Mesothelial cell of epicardium (in vitro differentiated cells): ENCODE measurements at regions not wholly inside any gene's neighbourhood (a gene's known extent, or its start where the extent isn't known, plus 50 kb on each side); places are given as distances from the start of the nearest gene placed in this dataset.

Source experiments
- DNase-seq, 2 experiments: peaks; one replicate each; pipeline ENCODE4 v3.0.0; 2021; ENCODE audit warnings: low spot score in 2 of 2; ENCODE audit not compliant: unreplicated experiment in 2 of 2
- H3K27ac Mint-ChIP-seq: 2 replicates; pipeline ENCODE4 v1.8.0; 2021; ENCODE audit warnings: mixed read lengths
- H3K27me3 Mint-ChIP-seq: 2 replicates; pipeline ENCODE4 v1.8.0; 2021; ENCODE audit warnings: low read depth, mixed read lengths
- H3K36me3 Mint-ChIP-seq: 2 replicates; pipeline ENCODE4 v1.8.0; 2021; ENCODE audit warnings: mixed read lengths
- H3K4me1 Mint-ChIP-seq: 2 replicates; pipeline ENCODE4 v1.8.0; 2021; ENCODE audit warnings: mixed read lengths
- H3K4me3 Mint-ChIP-seq: 2 replicates; pipeline ENCODE4 v1.8.0; 2021; ENCODE audit warnings: mild to moderate bottlenecking, moderate library complexity, mixed read lengths
- H3K9me3 Mint-ChIP-seq: 2 replicates; pipeline ENCODE4 v1.8.0; 2021; ENCODE audit warnings: mixed read lengths
- TF ChIP-seq, protein P1 (sequence below): fragments of 200-600 bp; sonication (generic); IDR thresholded peaks from one replicate; pipeline ENCODE4 v1.5.0; 2021; ENCODE audit warnings: antibody characterized with exemption; ENCODE audit not compliant: unreplicated experiment

DNA sequence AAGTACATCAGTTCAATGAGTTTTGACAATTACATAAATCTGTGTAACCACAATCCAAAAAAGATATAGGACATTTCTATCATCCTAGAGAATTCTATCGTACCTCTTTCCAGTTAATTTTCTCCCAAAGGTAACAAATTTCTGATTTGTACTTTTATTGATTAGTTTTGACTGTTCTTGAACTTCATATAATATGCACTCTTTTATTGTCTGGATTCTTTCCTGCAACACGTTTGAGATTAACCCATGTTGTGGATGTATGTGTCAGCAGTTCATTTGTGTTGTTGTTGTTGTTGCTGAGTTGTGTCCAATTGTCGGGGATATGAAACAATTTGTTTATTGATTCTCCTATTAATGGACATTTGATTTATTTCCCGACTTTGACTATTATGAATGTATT, 145.9 kb upstream of the WDR11 start:
- TF ChIP-seq, protein P1, sequence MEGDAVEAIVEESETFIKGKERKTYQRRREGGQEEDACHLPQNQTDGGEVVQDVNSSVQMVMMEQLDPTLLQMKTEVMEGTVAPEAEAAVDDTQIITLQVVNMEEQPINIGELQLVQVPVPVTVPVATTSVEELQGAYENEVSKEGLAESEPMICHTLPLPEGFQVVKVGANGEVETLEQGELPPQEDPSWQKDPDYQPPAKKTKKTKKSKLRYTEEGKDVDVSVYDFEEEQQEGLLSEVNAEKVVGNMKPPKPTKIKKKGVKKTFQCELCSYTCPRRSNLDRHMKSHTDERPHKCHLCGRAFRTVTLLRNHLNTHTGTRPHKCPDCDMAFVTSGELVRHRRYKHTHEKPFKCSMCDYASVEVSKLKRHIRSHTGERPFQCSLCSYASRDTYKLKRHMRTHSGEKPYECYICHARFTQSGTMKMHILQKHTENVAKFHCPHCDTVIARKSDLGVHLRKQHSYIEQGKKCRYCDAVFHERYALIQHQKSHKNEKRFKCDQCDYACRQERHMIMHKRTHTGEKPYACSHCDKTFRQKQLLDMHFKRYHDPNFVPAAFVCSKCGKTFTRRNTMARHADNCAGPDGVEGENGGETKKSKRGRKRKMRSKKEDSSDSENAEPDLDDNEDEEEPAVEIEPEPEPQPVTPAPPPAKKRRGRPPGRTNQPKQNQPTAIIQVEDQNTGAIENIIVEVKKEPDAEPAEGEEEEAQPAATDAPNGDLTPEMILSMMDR = no peak
- Mint-ChIP-seq H3K27me3 (peaks cover 24% of the 10 kb centered on the region), H3K9me3 (no peaks in the 10 kb centered on the region), H3K27ac (no peak overlapping the region), H3K4me1 (no peaks in the 10 kb centered on the region), H3K4me3 (no peak overlapping the region), H3K36me3 (no peaks in the 10 kb centered on the region)
- DNase-seq = no peak

DNA sequence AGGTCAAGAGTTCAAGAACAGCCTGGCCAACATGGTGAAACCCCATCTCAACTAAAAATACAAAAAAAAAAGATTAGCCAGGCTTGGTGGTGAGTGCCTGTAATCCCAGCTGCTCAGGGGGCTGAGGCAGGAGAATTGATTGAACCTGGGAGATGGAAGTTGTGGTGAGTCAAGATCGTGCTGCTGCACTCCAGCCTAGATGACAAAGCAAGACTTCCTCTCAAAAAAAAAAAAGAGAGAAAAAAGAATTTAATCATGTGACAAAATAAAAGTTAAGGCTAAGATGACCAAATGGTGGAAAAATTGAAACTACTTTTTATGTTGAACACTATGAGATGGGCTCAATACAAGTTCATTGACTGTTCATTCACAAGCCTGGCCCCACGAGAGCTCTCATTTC, 141.1 kb upstream of the WDR11 start:
- no peak overlapping the region for H3K4me3 Mint-ChIP-seq
- no peak for DNase-seq
- TF ChIP-seq, protein P1 = no peak
- H3K4me1 Mint-ChIP-seq = no peaks in the 10 kb centered on the region
- no peaks in the 10 kb centered on the region for H3K9me3 Mint-ChIP-seq
- H3K27ac Mint-ChIP-seq = no peak overlapping the region
- H3K36me3 Mint-ChIP-seq = no peaks in the 10 kb centered on the region
- H3K27me3 Mint-ChIP-seq = peaks cover 27% of the 10 kb centered on the region

DNA sequence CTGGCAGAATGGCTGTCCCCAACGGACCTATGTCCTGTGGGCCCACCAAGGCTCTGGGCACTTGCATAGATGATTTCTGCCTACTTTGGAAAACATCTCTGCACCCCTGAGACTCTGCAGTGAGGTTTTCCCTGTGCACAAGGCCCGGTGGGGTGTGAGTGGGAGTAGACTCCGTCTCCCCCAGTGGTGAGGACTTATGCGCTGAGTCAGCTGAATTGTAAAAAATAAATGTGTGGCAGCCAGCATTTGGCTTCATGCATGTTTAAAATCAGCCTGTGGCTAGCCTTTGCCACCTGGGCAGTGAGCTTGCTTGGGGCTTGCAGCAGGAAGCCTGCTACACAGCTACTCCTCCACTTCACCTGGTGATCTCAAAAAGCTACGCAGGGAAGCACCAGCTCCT, 139.3 kb upstream of the WDR11 start:
- H3K9me3 Mint-ChIP-seq = no peaks in the 10 kb centered on the region
- H3K4me1 Mint-ChIP-seq = no peaks in the 10 kb centered on the region
- no peak for DNase-seq

DNA sequence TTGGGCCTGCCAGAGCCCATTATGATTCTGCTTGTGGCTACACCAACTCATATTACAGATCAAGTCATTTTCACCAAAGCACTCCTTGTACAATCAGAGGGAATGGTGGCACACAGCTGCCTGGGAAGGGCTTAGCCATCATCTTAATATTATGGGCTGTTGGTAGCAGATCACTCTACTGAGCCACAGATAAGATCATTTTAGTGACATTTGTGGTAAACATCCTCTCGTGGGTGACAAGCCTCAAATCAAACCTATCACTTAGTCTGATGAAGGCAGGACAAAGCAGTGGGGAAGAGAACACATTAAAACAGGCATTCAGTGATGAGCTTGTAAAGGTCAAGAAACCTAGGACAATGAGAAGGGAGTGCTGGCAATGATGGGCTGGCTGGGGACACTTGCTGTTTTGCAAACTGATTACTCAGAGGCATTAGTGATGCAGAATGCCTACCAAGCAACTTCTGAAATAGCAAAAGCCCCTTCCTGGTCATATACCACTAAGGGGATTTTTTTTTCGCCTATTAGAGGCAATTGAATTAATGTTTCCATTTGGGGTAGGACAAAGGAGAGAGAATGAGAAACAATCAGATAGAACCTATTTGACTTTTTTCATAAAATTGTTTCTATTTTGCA, 137.5 kb upstream of the WDR11 start:
- H3K36me3 Mint-ChIP-seq = no peaks in the 10 kb centered on the region

More for the DNA sequence above, 139.3 kb upstream of the WDR11 start:
- TF ChIP-seq, protein P1 = no peak
- Mint-ChIP-seq H3K36me3 (no peaks in the 10 kb centered on the region), H3K27ac (no peak overlapping the region), H3K4me3 (no peak overlapping the region), H3K27me3 (peaks cover 27% of the 10 kb centered on the region)

DNA sequence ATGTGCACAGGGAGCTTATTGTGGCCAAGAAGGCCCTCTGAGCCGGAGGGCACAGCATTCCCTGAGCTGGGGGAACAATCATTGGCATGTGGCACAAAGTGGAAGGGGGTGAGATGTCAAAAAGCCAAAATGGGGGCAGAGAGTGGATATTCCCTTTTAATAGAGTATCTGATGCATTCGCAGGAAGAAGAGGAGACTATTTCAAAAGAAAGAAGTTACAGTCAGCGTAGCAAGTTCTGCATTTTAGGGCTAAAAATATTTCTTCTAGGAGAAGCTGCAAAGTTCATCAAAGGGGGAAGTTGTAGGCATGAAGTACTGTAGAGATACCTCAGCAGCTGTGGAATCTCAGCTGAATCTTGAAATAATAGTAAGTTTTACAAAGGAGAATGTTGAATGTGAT, 136.0 kb upstream of the WDR11 start:
- peaks cover 19% of the 10 kb centered on the region for H3K27me3 Mint-ChIP-seq
- H3K9me3 Mint-ChIP-seq = peaks cover 4% of the 10 kb centered on the region
- TF ChIP-seq, protein P1 = no peak
- H3K4me1 Mint-ChIP-seq = no peaks in the 10 kb centered on the region
- H3K27ac Mint-ChIP-seq = no peak overlapping the region
- no peak overlapping the region for H3K4me3 Mint-ChIP-seq
- H3K36me3 Mint-ChIP-seq = no peaks in the 10 kb centered on the region
- DNase-seq = no peak

More for the DNA sequence above, 137.5 kb upstream of the WDR11 start:
- TF ChIP-seq, protein P1 = no peak
- Mint-ChIP-seq H3K9me3 (peaks cover 4% of the 10 kb centered on the region), H3K27me3 (peaks cover 22% of the 10 kb centered on the region), H3K4me3 (no peak overlapping the region), H3K27ac (no peak overlapping the region), H3K4me1 (no peaks in the 10 kb centered on the region)
- DNase-seq = no peak

DNA sequence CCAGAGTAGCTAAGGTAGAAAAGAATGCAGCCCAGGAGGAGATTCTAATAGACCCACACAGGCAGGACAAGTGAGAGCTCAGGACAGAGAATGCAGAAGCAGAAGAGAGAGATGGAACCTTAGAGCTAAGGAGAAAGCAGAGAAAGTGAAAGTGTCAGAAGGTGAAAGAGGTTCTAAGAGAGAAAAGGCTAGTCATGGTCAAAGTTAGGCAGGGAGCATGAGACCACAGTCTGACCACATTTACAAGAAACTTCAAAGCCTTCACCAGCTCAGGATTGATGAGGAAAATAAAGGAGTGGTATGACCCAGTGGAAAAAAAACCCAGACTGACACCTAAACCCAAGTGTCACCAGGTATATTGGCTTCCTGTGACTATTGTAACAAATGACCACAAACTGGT, 131.8 kb upstream of the WDR11 start:
- Mint-ChIP-seq H3K4me1 (no peaks in the 10 kb centered on the region), H3K27ac (no peak overlapping the region), H3K9me3 (peaks cover 4% of the 10 kb centered on the region), H3K4me3 (no peak overlapping the region), H3K36me3 (no peaks in the 10 kb centered on the region), H3K27me3 (peaks cover 18% of the 10 kb centered on the region)
- DNase-seq = no peak
- TF ChIP-seq, protein P1 = no peak
